Esophagus squamous epithelium (tissue), 4 donors: ENCODE measurements at regions not wholly inside any gene's neighbourhood (a gene's known extent, or its start where the extent isn't known, plus 50 kb on each side); places are given as distances from the start of the nearest gene placed in this dataset.

ENCODE experiments used
- POLR2A ChIP-seq, 4 donors: fragments of 450-650 bp; IDR thresholded peaks; one replicate each; pipeline ENCODE4 v1.6.1; 2017; ENCODE audit warnings: antibody characterized with exemption in 4 of 4, mild to moderate bottlenecking in 4 of 4, moderate library complexity in 3 of 4
- TF ChIP-seq, protein P1 (sequence below), 6 experiments: fragments of 450-650 bp in 4 of 6; fragments of 200-600 bp in 2 of 6; sonication (generic) in 2 of 6; IDR thresholded peaks; one replicate each; pipeline ENCODE4 v1.5.1; 2016 to 2019; ENCODE audit warnings: antibody characterized with exemption in 6 of 6, mild to moderate bottlenecking in 4 of 6, moderate library complexity in 4 of 6

- TF ChIP-seq, protein P1, sequence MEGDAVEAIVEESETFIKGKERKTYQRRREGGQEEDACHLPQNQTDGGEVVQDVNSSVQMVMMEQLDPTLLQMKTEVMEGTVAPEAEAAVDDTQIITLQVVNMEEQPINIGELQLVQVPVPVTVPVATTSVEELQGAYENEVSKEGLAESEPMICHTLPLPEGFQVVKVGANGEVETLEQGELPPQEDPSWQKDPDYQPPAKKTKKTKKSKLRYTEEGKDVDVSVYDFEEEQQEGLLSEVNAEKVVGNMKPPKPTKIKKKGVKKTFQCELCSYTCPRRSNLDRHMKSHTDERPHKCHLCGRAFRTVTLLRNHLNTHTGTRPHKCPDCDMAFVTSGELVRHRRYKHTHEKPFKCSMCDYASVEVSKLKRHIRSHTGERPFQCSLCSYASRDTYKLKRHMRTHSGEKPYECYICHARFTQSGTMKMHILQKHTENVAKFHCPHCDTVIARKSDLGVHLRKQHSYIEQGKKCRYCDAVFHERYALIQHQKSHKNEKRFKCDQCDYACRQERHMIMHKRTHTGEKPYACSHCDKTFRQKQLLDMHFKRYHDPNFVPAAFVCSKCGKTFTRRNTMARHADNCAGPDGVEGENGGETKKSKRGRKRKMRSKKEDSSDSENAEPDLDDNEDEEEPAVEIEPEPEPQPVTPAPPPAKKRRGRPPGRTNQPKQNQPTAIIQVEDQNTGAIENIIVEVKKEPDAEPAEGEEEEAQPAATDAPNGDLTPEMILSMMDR (IDR thresholded peaks at IDR 0.05), result no peak
- no peak for TF ChIP-seq POLR2A (IDR thresholded peaks at IDR 0.05)
Measured at GRCh38 chr13:87426742-87427141, 244.4 kb upstream of the SLITRK5 start.
